SK-N-SH treated with all-trans-retinoic acid at 6 μM for 48 hours (cell line): ENCODE measurements at regions not wholly inside any gene's neighbourhood (a gene's known extent, or its start where the extent isn't known, plus 50 kb on each side); places are given as distances from the start of the nearest gene placed in this dataset.

Experiments
- GLIS3 ChIP-seq: fragments of 250-450 bp; sonication (Bioruptor Pico); IDR thresholded peaks from 2 replicates; pipeline ENCODE4 v1.5.0; 2020; ENCODE audit warnings: mild to moderate bottlenecking, moderate library complexity
- OSR1 ChIP-seq: fragments of 250-450 bp; sonication (Bioruptor Pico); IDR thresholded peaks from 2 replicates; pipeline ENCODE4 v1.8.0; 2022; ENCODE audit warnings: moderate library complexity, mild to moderate bottlenecking, inconsistent platforms
- RARB ChIP-seq: fragments of 250-450 bp; sonication (Bioruptor Pico); IDR thresholded peaks from 2 replicates; pipeline ENCODE4 v1.8.0; 2021; ENCODE audit warnings: mild to moderate bottlenecking, moderate library complexity
- SNAI2 ChIP-seq: fragments of 250-450 bp; sonication (Bioruptor Pico); IDR thresholded peaks from 2 replicates; pipeline ENCODE4 v1.5.0; 2020; ENCODE audit warnings: mild to moderate bottlenecking, moderate library complexity
- TCF4 ChIP-seq: fragments of 250-450 bp; sonication (Bioruptor Pico); IDR thresholded peaks from 2 replicates; pipeline ENCODE4 v1.8.0; 2021; ENCODE audit warnings: mild to moderate bottlenecking, moderate library complexity, borderline replicate concordance
- ZFP30 ChIP-seq: fragments of 450-650 bp; formaldehyde crosslinking; IDR thresholded peaks from 2 replicates; pipeline ENCODE4 v1.5.0; 2022; ENCODE audit warnings: mild to moderate bottlenecking, moderate library complexity
- ZNF70 ChIP-seq: fragments of 450-650 bp; formaldehyde crosslinking; IDR thresholded peaks from 2 replicates; pipeline ENCODE4 v1.5.0; 2020; ENCODE audit warnings: mild to moderate bottlenecking, moderate library complexity
- TF ChIP-seq, protein P1 (sequence below): fragments of 250-450 bp; sonication (Bioruptor Pico); IDR thresholded peaks from 2 replicates; pipeline ENCODE4 v1.5.0; 2020; ENCODE audit warnings: mild to moderate bottlenecking, moderate library complexity
- TF ChIP-seq, protein P2 (sequence below): fragments of 250-450 bp; sonication (Bioruptor Pico); IDR thresholded peaks from 2 replicates; pipeline ENCODE4 v1.8.0; 2020; ENCODE audit warnings: mild to moderate bottlenecking, moderate library complexity, borderline replicate concordance
- TF ChIP-seq, protein P3 (sequence below): fragments of 250-450 bp; sonication (Bioruptor Pico); IDR thresholded peaks from 2 replicates; pipeline ENCODE4 v1.5.1; 2021; ENCODE audit warnings: mild to moderate bottlenecking, moderate library complexity

DNA sequence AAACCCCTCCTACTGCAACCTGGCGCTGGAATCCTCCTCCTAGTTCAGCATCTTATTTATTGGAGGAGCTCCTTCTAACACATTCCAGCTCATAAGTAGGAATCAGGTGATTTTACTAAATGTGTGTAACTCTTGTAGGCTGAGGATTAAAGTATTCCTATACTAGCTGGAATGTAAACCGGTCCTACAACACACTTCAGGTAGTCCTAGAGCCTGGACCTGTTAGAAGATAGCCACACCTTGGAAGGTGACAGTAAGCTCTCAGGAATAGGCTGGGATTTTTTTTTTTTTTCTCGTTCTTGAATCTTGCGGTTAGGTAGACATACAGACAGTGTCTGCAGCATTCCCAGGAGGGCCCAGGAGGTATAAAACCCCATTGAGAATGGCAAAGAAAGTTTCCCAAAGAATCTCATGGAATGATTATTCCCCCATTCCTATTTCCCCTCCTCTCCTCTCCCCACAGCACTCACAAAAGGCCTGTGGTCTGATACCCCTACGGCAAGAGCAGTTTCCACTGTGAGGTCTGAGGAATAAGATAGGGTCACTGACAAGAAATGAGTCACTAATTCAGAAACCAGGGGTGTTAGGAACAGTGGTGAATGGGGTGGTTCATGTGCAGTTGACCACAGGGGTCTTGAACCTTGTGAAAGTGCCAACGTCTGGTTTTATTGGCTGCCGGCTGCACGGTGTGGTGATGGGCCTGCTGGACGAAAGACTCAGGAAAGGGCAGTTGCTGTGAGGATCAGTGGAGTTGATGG, 267.1 kb downstream of the UTP18 start:
- TF ChIP-seq ZFP30 (CRISPR knock-in tag) (no peak), GLIS3 (CRISPR knock-in tag) (no peak), ZNF70 (CRISPR knock-in tag) (no peak), OSR1 (no peak), TCF4 (CRISPR knock-in tag) (no peak), SNAI2 (CRISPR knock-in tag) (no peak), RARB (CRISPR knock-in tag) (no peak)
- TF ChIP-seq, protein P1, sequence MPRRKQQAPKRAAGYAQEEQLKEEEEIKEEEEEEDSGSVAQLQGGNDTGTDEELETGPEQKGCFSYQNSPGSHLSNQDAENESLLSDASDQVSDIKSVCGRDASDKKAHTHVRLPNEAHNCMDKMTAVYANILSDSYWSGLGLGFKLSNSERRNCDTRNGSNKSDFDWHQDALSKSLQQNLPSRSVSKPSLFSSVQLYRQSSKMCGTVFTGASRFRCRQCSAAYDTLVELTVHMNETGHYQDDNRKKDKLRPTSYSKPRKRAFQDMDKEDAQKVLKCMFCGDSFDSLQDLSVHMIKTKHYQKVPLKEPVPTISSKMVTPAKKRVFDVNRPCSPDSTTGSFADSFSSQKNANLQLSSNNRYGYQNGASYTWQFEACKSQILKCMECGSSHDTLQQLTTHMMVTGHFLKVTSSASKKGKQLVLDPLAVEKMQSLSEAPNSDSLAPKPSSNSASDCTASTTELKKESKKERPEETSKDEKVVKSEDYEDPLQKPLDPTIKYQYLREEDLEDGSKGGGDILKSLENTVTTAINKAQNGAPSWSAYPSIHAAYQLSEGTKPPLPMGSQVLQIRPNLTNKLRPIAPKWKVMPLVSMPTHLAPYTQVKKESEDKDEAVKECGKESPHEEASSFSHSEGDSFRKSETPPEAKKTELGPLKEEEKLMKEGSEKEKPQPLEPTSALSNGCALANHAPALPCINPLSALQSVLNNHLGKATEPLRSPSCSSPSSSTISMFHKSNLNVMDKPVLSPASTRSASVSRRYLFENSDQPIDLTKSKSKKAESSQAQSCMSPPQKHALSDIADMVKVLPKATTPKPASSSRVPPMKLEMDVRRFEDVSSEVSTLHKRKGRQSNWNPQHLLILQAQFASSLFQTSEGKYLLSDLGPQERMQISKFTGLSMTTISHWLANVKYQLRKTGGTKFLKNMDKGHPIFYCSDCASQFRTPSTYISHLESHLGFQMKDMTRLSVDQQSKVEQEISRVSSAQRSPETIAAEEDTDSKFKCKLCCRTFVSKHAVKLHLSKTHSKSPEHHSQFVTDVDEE (CRISPR knock-in tag), result no peak
- TF ChIP-seq, protein P2, sequence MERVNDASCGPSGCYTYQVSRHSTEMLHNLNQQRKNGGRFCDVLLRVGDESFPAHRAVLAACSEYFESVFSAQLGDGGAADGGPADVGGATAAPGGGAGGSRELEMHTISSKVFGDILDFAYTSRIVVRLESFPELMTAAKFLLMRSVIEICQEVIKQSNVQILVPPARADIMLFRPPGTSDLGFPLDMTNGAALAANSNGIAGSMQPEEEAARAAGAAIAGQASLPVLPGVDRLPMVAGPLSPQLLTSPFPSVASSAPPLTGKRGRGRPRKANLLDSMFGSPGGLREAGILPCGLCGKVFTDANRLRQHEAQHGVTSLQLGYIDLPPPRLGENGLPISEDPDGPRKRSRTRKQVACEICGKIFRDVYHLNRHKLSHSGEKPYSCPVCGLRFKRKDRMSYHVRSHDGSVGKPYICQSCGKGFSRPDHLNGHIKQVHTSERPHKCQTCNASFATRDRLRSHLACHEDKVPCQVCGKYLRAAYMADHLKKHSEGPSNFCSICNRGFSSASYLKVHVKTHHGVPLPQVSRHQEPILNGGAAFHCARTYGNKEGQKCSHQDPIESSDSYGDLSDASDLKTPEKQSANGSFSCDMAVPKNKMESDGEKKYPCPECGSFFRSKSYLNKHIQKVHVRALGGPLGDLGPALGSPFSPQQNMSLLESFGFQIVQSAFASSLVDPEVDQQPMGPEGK (CRISPR knock-in tag), result no peak
- TF ChIP-seq, protein P3, sequence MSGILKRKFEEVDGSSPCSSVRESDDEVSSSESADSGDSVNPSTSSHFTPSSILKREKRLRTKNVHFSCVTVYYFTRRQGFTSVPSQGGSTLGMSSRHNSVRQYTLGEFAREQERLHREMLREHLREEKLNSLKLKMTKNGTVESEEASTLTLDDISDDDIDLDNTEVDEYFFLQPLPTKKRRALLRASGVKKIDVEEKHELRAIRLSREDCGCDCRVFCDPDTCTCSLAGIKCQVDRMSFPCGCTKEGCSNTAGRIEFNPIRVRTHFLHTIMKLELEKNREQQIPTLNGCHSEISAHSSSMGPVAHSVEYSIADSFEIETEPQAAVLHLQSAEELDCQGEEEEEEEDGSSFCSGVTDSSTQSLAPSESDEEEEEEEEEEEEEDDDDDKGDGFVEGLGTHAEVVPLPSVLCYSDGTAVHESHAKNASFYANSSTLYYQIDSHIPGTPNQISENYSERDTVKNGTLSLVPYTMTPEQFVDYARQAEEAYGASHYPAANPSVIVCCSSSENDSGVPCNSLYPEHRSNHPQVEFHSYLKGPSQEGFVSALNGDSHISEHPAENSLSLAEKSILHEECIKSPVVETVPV (CRISPR knock-in tag), result no peak
